HL-60 (cell line): ENCODE measurements at regions not wholly inside any gene's neighbourhood (a gene's known extent, or its start where the extent isn't known, plus 50 kb on each side); places are given as distances from the start of the nearest gene placed in this dataset.

Experiments used
- DNase-seq, 2 experiments: peaks; one replicate each; pipeline ENCODE4 v3.0.0-alpha.2; 2010 to 2020; ENCODE audit warnings: low read depth in 1 of 2, low spot score in 1 of 2
- H3K27ac ChIP-seq: fragments of 250-450 bp; sonication (Bioruptor Pico); replicated peaks from 2 replicates; pipeline ENCODE4 v1.5.1; 2020; ENCODE audit warnings: mild to moderate bottlenecking, moderate library complexity
- H3K27me3 ChIP-seq: fragments of 250-450 bp; sonication (Bioruptor Pico); 2 replicates; pipeline ENCODE4 v1.5.1; 2021; ENCODE audit warnings: mild to moderate bottlenecking, moderate library complexity; ENCODE audit not compliant: insufficient read depth, poor library complexity, severe bottlenecking
- H3K4me3 ChIP-seq: replicated peaks from 2 replicates; pipeline ENCODE4 v1.5.1; 2011; ENCODE audit warnings: mild to moderate bottlenecking, control low read depth, low read length; ENCODE audit not compliant: insufficient read depth
- GABPA ChIP-seq: IDR thresholded peaks from 2 replicates; pipeline ENCODE4 v1.6.1; 2012; ENCODE audit warnings: low read depth
- POLR2AphosphoS5 ChIP-seq: IDR thresholded peaks from 2 replicates; pipeline ENCODE4 v1.6.1; 2012; ENCODE audit warnings: low read depth
- SPI1 ChIP-seq: IDR thresholded peaks from 2 replicates; pipeline ENCODE4 v1.6.1; 2012; ENCODE audit warnings: low read depth, mild to moderate bottlenecking, borderline replicate concordance
- TF ChIP-seq, protein P1 (sequence below): IDR thresholded peaks from one replicate; pipeline ENCODE4 v1.5.1; 2011; ENCODE audit warnings: low read length, control low read depth, inconsistent platforms; ENCODE audit not compliant: insufficient read depth
- TF ChIP-seq, protein P2 (sequence below): IDR thresholded peaks from 2 replicates; pipeline ENCODE4 v1.6.1; 2012; ENCODE audit warnings: low read depth; ENCODE audit not compliant: insufficient replicate concordance

DNA sequence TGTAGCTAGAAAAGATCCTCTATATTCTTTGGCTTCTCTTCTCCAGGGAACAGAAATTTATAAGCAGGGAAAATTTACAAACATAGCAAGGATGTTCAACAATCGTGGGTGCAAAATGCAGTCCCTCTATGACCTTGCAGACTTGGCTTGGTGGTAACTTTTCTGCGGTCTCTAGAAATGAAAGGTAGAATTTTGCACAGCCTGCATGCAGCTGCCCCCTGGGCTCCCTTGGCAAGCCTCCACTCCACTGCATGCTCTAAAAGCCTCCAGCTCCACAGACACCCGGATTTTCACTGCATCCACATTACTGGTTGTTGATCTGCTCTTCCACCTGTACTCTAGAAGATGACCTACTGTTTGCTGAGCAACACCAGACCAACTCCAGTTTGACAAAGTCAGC, 236.5 kb upstream of the EYS start:
- Histone ChIP-seq H3K4me3 (no peak overlapping the region), H3K27me3 (no peaks in the 10 kb centered on the region), H3K27ac (no peak overlapping the region)
- no peak for DNase-seq
- TF ChIP-seq, protein P1, sequence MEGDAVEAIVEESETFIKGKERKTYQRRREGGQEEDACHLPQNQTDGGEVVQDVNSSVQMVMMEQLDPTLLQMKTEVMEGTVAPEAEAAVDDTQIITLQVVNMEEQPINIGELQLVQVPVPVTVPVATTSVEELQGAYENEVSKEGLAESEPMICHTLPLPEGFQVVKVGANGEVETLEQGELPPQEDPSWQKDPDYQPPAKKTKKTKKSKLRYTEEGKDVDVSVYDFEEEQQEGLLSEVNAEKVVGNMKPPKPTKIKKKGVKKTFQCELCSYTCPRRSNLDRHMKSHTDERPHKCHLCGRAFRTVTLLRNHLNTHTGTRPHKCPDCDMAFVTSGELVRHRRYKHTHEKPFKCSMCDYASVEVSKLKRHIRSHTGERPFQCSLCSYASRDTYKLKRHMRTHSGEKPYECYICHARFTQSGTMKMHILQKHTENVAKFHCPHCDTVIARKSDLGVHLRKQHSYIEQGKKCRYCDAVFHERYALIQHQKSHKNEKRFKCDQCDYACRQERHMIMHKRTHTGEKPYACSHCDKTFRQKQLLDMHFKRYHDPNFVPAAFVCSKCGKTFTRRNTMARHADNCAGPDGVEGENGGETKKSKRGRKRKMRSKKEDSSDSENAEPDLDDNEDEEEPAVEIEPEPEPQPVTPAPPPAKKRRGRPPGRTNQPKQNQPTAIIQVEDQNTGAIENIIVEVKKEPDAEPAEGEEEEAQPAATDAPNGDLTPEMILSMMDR: no peak
- TF ChIP-seq, protein P2, sequence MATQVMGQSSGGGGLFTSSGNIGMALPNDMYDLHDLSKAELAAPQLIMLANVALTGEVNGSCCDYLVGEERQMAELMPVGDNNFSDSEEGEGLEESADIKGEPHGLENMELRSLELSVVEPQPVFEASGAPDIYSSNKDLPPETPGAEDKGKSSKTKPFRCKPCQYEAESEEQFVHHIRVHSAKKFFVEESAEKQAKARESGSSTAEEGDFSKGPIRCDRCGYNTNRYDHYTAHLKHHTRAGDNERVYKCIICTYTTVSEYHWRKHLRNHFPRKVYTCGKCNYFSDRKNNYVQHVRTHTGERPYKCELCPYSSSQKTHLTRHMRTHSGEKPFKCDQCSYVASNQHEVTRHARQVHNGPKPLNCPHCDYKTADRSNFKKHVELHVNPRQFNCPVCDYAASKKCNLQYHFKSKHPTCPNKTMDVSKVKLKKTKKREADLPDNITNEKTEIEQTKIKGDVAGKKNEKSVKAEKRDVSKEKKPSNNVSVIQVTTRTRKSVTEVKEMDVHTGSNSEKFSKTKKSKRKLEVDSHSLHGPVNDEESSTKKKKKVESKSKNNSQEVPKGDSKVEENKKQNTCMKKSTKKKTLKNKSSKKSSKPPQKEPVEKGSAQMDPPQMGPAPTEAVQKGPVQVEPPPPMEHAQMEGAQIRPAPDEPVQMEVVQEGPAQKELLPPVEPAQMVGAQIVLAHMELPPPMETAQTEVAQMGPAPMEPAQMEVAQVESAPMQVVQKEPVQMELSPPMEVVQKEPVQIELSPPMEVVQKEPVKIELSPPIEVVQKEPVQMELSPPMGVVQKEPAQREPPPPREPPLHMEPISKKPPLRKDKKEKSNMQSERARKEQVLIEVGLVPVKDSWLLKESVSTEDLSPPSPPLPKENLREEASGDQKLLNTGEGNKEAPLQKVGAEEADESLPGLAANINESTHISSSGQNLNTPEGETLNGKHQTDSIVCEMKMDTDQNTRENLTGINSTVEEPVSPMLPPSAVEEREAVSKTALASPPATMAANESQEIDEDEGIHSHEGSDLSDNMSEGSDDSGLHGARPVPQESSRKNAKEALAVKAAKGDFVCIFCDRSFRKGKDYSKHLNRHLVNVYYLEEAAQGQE: no peak
- no peak for TF ChIP-seq SPI1
- no peak for TF ChIP-seq POLR2AphosphoS5
- TF ChIP-seq GABPA: no peak

DNA sequence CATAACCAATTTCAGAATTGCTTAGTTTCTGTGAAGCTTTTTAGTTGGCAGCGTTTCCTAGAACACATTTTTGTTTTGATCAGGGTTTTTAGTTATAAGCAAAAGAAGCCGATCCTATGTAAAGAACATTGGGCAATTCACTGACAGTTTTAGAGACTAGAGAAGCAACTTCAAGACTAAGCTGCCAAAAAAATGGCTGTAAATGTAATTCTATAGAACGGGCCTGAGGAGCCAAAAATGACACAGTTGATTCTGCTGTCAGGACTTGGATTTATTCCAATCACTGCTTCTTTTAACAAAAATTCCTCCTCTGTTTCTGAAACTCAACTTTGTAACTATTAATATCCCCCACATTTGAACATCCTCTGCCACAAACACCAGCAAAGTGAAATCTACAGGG, 236.0 kb upstream of the EYS start:
- Histone ChIP-seq H3K27me3 (no peaks in the 10 kb centered on the region), H3K4me3 (no peak overlapping the region), H3K27ac (no peak overlapping the region)
- TF ChIP-seq, protein P1: no peak
- TF ChIP-seq, protein P2: no peak
- TF ChIP-seq POLR2AphosphoS5 (no peak), GABPA (no peak), SPI1 (no peak)
- no peak for DNase-seq

DNA sequence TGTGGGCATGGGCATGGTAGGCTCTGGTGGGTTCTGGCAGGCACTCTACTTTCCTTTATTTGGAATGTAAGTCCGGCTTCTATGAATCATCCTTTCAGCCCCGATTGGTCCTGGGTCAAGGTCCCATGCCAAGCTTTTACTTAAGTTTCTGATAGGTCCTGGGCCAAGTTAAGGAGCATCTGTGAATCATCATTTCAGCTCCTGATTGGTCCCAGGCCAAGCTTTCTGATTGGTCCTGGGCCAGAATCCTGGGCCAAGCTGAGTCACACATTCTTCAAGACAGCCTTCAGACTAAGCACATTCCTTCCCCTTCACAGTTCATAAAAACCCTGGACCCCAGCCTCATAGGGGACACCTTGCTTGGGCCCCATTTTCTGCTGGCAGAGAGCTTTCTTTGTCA, 231.0 kb upstream of the EYS start:
- no peak for DNase-seq
- H3K27ac ChIP-seq: no peak overlapping the region
- H3K4me3 ChIP-seq: no peak overlapping the region
- TF ChIP-seq POLR2AphosphoS5 (no peak), GABPA (no peak), SPI1 (no peak)
- TF ChIP-seq, protein P2: no peak
- TF ChIP-seq, protein P1: no peak
- H3K27me3 ChIP-seq: no peaks in the 10 kb centered on the region
